Coronary artery (tissue), 2 donors: ENCODE measurements at regions not wholly inside any gene's neighbourhood (a gene's known extent, or its start where the extent isn't known, plus 50 kb on each side); places are given as distances from the start of the nearest gene placed in this dataset.

Experiments used
- DNase-seq: peaks from one replicate; pipeline ENCODE4 v3.0.0-alpha.2; 2017; ENCODE audit warnings: low spot score
- H3K27ac ChIP-seq, 2 donors: fragments of 200-600 bp; sonication (generic); one replicate each; pipeline ENCODE4 v1.5.1; 2016 to 2019
- H3K4me3 ChIP-seq: fragments of 200-600 bp; sonication (generic); 2 replicates; pipeline ENCODE4 v1.5.1; 2016; ENCODE audit warnings: mild to moderate bottlenecking, moderate library complexity
- CTCF ChIP-seq: fragments of 200-600 bp; sonication (generic); IDR thresholded peaks from one replicate; pipeline ENCODE4 v1.5.1; 2019; ENCODE audit warnings: antibody characterized with exemption

- H3K27ac ChIP-seq = no peak overlapping the region
- no peak overlapping the region for H3K4me3 ChIP-seq
- TF ChIP-seq CTCF = no peak
- no peak for DNase-seq
Observed at GRCh38 chr17:13952009-13952750, 117.1 kb upstream of the COX10 start.

- no peak overlapping the region for H3K4me3 ChIP-seq
- TF ChIP-seq CTCF = no peak
Observed at GRCh38 chr17:13953841-13954240, 115.5 kb upstream of the COX10 start.

GRCh38 chr17:13957636-13958035, 111.7 kb upstream of the COX10 start:
- TF ChIP-seq CTCF = no peak
- no peak overlapping the region for H3K4me3 ChIP-seq
- DNase-seq = no peak
- no peak overlapping the region for H3K27ac ChIP-seq

More at GRCh38 chr17:13953841-13954240, 115.5 kb upstream of the COX10 start:
- no peak for DNase-seq
- H3K27ac ChIP-seq = no peak overlapping the region

GRCh38 chr17:13958773-13959172, 110.5 kb upstream of the COX10 start:
- Histone ChIP-seq H3K4me3 (no peak overlapping the region), H3K27ac (no peak overlapping the region)
- DNase-seq = no peak
- no peak for TF ChIP-seq CTCF

GRCh38 chr17:13961265-13961664, 108.0 kb upstream of the COX10 start:
- Histone ChIP-seq H3K27ac (no peak overlapping the region), H3K4me3 (no peak overlapping the region)
- DNase-seq = no peak
- no peak for TF ChIP-seq CTCF

- no peak overlapping the region for H3K27ac ChIP-seq
- no peak overlapping the region for H3K4me3 ChIP-seq
- no peak for DNase-seq
- no peak for TF ChIP-seq CTCF
Observed at GRCh38 chr17:13962716-13963240, 106.5 kb upstream of the COX10 start.

- no peak for DNase-seq
- H3K4me3 ChIP-seq = no peak overlapping the region
- H3K27ac ChIP-seq = no peak overlapping the region
- TF ChIP-seq CTCF = no peak
Observed at GRCh38 chr17:13967416-13967815, 101.9 kb upstream of the COX10 start.
